HK-2 (cell line): ENCODE measurements at regions not wholly inside any gene's neighbourhood (a gene's known extent, or its start where the extent isn't known, plus 50 kb on each side); places are given as distances from the start of the nearest gene placed in this dataset.
"Not testable (repeated sequence)": the region's sequence is repeated elsewhere in the genome, so short reads cannot be mapped to it uniquely, and the experiment has no call there.

Source experiments
- DNase-seq: peaks from one replicate; pipeline ENCODE4 v3.0.0-alpha.2; 2018; ENCODE audit not compliant: unreplicated experiment

DNA sequence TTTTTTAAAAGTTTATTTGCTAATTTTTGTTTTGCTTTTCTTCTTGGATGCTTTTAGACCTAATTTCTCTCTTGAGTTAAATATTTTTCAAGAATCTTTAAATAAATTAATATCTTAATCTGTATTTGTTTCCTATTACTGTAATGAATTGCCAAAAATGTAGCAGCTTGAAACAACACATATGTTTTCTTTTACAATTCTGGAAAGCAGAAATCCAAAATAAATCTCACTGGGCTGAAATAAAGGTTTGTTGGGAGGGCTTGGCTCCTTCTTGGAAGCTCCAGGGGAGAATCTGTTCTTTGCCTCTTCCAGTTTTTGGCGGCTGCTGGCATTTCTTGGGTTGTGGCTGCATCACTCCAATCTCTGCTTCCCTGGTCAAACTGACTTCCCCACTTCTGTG lies 658.1 kb upstream of the ARRDC3 start:
- no peak for DNase-seq

DNA sequence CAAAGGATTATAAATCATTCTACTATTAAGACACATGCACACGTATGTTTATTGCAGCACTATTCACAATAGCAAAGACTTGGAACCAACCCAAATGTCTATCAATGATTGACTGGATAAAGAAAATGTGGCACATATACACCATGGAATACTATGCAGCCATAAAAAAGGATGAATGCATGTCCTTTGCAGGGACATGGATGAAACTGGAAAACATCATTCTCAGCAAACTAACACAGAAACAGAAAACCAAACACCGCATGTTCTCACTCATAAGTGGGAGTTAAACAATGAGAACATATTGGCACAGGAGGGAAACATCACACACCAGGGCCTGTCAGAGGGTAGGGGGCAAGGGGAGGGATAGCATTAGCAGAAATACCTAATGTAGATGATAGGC lies 646.7 kb upstream of the ARRDC3 start:
- DNase-seq: not testable (repeated sequence)

DNA sequence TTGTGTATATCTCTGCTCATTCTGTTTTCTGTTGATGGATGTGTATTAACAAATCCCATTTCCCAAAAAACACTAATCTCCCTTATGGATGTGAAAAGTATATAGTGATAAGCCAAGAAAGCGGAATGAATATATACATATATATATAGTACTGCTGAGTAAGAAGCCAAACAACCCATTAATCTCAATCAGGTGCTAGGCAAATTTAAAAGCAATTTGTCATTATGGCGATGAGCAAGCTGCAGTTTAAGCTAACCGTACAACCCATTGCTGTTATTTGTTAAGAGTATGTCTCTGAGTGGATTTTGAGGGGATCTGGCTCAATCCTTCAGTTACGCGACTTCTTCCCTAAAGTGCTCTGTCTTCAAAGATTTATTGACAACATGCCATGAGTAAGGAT lies 640.4 kb upstream of the ARRDC3 start:
- no peak for DNase-seq

DNA sequence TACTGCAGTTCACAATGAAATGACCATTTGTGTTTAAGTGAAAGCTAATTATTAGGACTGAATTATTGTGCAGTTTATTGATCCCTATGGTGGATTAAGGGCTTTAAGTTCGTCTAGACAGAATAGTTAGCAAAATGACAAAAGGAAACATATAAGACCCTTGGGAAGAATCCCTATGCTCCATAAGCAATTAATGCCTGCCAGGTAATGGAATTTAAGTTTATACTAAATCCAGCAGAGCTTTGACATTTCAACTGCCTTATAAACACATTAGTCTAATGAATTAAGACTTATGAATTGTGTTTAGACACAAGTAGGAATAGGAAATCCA lies 640.0 kb upstream of the ARRDC3 start:
- DNase-seq: no peak

DNA sequence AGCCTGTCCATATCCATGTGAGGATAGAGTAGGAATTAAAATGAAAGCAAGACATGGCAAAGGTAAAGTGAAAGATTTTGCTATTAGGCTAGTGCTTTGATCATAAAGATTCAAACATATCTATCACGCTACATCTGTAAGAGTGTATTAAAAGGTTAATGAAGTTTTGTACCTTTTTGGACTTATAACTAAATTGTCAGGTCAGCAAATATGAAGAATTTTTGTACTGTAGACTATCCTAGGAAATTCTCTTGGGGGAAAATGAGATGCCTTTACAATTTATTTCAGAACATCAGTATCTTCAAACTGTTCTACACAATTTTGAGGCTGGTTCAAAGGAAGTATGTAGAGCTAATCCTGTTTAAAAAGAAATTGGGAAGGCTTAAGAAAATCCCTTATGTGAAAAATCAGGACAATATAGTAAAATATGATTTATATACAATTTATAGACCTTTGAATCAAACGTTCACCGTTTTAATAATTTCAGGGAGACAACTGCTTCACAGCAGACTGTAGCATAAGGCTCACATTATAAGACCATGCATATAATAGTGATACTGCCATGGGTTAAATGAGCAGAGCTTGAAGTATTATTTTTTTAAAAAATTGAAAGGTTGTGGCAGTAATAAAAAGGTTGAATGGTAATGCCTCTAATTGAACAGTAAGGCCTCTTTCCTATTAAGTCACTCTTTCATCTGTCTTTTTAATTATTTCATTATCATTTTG lies 639.5 kb upstream of the ARRDC3 start:
- no peak for DNase-seq

DNA sequence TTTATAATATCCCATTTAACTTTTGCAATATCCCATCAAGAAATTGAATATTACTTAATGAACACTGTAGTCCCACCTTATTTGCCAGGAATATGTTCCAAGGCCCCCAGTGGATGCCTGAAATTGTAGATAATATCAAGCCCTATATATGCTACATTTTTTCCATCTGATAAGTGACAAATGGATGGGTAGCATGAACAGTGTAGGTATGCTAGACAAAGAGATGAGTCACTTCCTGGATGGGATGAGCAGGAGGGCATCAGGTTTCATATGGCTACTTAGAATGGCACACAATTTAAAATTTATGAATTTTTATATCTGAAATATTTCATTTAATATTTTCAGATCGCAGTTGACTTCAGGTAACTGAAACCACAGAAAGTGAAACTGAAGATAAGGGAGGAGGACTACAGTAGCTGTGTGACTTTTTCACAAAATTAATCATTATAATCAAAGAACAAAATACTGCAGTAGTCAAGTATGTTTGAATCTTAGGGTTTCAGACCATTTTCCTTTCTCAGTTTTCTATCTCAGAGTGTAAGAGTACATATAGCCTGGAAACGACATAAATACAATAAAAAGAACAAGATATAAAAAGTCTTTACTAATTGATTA lies 636.4 kb upstream of the ARRDC3 start:
- DNase-seq: no peak

DNA sequence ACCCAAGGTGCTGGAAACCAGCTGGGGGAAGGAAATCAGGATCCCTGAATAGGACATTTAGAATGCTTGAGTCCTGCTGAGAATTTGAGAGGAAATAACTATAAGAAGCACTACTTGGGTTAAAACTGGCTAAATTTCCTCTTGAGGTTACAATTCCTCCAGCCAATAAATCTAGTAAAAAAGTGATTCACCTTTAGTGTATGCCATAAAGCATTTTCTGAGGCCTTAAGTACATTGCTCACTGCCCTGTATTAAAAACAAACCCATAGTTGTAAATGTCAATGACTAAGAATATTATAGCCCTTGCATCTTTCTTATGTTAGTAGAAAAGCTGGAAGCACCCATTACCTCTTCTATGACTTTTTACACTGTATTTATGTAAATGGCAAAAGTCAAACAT lies 634.7 kb upstream of the ARRDC3 start:
- no peak for DNase-seq

DNA sequence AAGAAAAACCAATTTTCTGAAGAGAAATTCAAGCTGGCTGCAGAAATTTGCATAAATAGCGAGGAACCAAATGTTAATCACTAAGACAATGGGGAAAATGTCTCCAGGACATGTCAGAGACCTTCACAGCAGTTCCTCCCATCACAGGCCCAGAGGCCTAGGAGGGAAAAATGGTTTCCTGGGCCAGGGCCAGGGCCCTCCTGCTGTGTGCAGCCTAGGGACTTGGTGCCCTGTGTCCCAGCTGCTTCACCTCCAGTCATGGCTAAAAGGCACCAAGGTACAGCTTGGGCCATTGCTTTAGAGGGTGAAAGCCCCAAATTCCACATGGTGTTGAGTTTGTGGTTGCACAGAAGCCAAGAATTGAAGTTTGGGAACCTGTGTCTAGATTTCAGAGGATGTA lies 628.7 kb upstream of the ARRDC3 start:
- not testable (repeated sequence) for DNase-seq

DNA sequence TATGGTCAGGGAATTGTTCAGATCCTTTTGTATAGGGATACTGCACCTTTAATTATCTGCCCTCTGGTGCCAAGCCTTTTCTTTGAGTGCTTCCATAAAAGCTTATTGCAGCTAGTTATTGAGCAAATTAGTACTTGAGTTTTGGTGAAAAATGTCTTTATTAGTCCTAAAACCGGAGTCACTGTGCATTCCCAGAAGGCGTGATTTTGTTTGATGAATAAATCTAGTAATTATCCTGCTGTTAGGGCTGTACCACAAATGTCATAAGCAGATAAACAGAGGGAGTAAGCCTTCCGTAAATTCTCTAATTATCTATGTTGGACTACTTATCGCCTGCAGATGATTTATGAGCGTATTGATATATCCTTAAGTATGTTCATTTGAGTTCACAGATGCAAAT lies 620.7 kb upstream of the ARRDC3 start:
- no peak for DNase-seq

DNA sequence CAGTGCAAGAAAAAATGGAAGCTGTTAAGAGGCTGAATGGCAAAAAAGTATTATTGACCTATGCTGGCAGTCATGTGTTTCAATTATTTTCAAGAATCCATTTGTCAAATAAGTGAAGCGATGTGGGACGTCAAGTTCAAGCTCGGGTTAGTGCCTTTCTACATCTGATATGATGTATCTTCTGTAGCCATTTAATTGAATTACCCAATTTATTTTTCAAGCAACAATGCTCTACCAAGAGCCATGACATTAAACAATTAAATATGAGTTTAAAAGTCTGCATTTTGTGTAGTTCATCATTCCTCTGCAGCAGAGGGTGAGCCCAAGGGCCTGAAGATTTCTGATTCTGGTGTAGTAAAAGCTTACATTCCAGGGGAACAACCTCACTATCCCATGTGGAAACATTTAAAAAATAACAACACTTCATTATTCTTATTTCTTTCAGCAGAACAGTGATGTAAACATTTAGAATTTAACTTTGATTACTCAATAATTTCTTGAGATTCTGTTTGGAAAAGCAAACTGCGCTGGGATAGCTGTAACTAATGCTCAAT lies 619.7 kb upstream of the ARRDC3 start:
- no peak for DNase-seq

DNA sequence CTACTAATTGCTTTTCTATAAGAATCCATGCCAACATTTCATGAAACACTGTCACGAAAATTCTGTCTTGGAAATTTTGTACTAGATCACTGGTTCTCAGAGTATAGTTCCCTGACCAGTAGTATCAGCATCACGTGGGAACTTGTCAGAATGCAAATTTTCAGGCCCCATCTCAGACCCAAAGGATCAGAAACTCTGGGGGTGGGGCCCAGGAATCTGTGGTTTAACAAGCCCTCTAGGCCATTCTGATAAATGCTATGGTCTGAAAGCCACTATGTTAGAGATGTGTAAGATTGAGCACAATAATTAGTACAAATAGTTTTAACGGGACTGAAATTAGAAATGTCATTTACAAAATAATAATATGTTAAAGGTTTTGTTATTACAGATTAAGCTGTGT lies 615.7 kb upstream of the ARRDC3 start:
- DNase-seq: no peak

DNA sequence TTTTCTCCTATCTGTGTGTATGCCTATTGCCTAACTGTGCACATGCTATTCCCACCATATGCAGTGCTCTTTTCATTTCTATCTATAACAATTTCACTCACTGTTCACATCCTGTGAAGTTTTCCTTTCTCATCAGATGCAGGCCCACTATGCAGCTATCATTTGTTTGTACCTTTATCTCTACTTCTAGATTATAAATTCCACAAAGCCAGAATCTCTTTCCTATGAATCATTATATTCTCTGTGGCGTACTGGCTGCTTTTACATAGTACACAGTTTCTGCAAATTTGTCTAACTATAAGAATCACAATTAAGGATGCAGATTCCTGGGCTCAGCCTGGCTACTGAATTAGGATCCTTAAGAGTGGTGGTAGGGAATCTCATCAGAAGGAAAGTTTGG lies 600.8 kb upstream of the ARRDC3 start:
- no peak for DNase-seq

DNA sequence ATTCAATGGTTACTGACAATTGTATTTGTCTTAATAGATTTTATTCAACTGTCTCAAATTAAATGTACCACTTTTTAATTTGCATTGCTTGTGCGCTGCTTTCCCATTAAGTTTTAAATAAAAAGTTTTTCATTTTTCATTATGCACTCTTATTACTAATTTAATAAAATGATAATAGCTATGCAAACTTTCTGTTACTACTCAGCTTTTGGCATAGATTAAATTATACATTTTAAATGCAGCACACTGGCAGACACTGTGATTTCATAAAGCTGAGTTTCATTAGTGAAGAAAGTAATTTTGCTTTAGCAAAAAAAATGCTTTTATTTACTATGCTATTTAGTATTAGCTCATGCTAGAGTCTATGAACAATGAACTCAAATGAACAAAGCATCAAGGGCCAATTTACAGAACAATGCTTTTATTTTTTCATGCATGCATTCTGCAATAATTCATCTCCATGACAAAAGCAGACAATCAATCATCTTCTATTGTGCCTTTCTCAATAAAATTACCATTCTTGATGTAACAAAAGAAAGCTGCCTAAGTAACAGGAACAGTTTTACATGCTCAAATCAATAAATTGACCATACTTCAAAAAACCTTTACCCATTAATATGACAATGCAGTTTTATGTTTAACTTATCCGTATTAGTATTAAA lies 595.2 kb upstream of the ARRDC3 start:
- DNase-seq: no peak

DNA sequence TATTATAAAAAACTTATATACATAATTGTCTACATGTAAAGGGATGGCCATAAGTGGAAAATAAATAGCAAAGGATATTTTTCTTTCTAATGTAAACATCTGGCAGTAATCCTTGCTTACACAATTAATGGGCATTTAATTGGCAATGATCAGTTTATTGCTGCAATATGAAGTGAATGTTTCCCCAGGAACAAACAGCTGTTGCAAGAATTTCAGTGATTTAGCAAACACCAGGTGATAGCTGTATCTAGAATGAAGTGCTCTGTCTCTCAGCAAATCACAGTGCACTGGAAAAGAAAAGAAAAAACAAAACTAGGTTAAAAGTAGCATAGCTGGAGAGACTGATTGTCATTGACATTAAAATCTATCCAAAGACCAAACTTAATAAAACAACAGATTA lies 594.5 kb upstream of the ARRDC3 start:
- no peak for DNase-seq

DNA sequence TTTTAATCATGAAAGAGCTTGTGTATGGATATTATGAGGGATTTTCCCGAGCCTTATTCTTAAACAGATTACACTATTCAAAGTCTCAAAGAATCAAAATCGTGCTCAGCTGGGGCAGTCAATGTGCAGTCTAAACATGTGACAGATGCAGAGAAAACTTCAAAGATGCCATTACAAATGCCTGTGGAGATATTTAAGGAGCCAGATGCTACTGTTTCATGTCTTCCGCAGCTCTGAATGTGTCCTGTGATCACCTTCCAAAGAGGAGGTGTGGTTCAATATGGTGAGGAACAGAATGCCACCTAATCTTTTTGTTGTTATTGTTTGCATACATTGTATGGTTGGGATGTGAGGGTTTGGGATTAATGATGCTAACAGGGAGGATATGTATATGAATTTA lies 593.3 kb upstream of the ARRDC3 start:
- no peak for DNase-seq

DNA sequence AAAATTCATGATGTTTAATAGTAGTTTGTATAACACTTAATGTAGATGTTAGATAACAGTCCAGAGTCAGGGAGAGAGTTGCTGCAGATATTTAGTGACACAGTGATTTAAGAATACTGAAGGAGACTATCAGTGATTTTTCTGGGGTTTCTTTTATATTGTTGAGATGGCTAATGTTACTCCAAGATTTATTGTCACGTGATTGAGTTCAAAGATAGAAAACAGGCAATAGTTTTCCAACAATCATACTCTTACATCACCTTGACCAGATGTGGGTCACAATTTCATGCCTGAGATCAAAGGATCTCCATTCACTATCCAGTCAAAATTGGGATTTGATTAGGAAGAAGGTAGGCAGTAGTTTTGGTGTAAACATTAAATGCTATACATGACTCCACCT lies 580.0 kb upstream of the ARRDC3 start:
- DNase-seq: no peak

DNA sequence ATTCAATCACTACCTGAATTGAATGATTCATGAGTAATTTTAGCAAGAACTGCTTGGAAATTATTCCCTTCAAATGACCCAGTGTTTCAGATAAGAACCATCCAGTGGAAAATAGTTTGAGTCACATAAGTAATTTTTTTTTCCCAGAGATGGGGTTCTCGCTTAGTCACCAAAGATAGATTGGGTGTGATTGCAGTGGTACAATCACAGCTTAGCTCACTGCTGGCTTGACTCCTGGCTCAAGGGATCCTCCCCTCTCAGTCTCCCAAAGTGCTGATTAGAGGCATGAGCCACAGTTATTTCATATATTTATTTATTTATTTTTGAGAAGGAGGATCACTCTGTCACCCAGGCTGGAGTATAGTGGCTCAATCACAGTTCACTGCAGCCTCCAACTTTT lies 574.5 kb upstream of the ARRDC3 start:
- peak; percentile 0 for DNase-seq

DNA sequence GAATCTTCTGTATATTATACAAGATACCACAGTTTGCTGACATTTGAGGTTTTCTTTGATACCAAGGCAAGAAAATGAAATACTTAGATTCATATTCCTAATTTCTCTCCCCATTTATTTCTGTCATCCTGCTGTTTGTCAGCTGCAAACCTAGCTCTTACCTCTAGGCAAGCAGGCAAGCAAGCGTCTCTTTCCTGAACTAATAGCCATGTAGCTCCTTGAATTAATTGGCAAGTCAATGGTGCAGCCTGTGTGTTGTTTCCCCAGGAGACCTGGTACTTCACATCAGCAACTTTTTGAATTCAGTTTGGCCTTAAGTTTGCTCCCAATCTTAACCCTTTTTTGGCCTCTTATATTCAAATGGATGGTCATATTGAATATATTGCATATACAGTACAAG lies 573.6 kb upstream of the ARRDC3 start:
- no peak for DNase-seq

DNA sequence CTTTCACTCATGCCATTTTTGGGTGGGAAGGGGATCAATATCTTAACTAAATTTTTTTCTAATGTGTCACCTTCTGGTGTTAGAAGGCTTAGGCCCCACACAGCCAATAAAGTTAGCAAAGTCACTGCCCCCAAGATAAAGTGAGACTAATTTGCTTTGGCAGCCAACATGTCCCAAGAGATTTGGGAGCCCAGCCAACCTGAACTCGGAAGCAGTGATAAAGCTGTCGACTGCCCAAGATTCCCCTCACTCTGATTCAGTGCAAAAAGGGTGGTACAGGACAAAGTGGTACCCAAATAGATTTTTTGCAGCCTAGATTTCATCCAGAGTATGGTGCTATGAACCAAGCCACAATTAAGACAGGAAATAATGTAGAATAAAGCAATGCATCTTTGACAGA lies 572.5 kb upstream of the ARRDC3 start:
- no peak for DNase-seq

DNA sequence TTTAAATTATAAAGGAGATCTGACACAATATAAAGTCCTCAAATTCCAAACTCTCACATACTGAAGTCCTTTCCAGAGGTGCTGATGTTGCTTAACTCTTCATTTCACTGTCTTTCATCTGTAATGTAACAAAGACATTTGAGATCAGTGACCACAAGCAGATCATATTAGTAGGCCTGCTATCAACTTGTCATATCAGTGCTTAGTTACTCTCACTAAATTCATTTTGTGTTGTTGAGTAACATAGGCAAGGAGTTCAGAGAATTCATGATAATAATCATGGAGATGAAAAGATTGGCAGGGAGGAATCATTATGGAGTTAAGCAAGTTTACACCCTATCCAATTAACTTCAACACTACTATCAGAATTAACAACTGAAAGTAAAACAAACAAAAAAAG lies 571.0 kb upstream of the ARRDC3 start:
- DNase-seq: no peak

DNA sequence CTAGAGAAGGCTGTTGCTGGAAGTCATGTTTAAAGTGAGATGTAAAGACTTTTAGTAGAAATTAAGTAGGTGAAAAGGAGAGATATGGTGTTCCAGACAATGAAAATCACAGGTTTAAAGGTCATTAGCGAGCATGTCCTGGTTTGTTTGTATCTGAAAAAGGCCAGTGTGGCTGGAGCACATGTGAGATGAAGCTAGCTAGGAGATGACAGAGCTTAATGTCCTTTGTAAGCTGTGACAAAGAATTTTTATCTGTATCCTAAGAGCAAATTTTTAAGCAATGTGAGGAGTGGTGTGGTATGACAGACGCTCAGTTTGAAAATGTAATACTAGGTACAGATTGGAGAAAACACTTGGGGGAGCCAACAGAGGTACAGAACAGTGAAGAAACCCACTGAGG lies 567.2 kb upstream of the ARRDC3 start:
- no peak for DNase-seq

DNA sequence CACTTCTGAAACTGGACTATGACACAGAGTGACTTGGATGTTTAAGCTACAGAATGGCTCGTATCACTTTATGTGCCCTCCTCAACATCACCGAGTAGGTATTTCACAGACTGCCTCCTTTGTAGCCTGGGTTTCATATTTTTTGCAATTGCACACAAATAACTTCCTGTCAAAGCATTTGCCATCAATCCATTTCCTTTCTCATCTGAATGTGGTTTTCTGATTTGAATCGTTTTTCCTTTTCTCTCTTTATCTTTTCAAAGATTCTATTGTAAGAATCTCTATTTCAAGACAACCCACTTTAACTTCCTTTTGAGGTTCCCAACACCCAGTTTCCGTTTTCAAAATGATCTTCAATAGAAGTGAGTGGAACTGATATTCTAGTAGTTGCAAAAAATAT lies 563.8 kb upstream of the ARRDC3 start:
- DNase-seq: no peak

DNA sequence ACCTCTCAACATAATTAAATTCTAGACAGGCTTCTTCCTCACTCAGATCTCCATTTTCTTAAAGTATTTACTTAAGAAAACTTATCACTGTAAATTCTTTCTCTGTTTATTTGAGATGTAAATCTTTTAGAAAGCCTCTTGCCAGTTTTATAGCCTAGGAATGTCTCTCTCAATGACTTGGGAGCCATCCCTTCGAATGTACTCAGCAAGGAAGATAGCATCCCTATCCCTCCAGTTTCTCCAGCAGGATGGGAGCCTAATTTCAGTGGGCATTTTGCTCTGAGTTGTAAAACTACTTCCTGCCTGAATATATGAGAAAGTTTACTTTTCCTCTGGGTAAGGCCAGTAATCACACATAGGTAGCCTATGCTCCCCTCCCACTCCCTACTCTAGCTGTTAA lies 558.5 kb upstream of the ARRDC3 start:
- no peak for DNase-seq
